H7 (cell line): ENCODE measurements at regions not wholly inside any gene's neighbourhood (a gene's known extent, or its start where the extent isn't known, plus 50 kb on each side); places are given as distances from the start of the nearest gene placed in this dataset.

Source experiments
- DNase-seq: peaks from one replicate; pipeline ENCODE4 v3.0.0; 2012
- H3K27me3 ChIP-seq: 2 replicates; pipeline ENCODE4 v1.6.0; 2011; ENCODE audit warnings: mild to moderate bottlenecking, low read length; ENCODE audit not compliant: control insufficient read depth, insufficient read depth
- H3K36me3 ChIP-seq: replicated peaks from 2 replicates; pipeline ENCODE4 v1.5.1; 2011; ENCODE audit warnings: low read length; ENCODE audit not compliant: control insufficient read depth, insufficient read depth
- H3K4me3 ChIP-seq: 2 replicates; pipeline ENCODE4 v1.5.1; 2011; ENCODE audit warnings: low read depth, mild to moderate bottlenecking, control low read depth, low read length, moderate library complexity; ENCODE audit not compliant: insufficient read depth

DNA sequence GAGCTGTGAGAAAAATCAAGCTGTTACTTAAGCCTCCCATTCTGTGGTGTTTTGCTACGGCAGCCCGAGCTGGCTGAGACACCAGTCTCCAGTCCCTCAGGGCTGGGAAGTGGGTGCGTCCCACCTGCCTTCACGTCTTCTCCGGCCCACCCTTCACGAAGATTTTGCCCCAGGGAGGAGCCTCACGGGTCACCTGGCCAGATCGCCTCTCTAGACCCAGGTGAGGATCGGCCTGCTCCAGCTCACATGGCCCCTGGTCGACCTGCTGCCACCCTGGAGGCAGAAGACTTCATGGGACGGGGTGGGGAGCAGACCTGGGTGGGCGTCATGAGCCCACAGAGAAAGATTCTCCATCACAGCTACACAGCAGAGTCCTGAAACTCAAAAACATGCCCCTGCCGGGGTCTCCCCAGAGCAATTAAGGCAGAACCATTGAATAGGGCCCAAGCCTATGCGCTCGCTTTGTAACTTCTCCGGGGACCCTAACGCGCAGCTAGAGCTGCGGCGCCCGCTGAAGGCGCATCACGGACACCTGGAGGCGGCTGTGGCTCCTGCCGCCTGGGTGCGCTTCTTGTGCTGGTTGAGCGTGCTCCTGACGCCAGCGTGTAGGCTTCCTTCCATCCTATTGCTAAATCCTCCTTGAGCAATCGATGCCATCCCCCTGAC lies 92.6 kb upstream of the ALDH1A3 start:
- Histone ChIP-seq H3K27me3 (no peaks in the 10 kb centered on the region), H3K4me3 (no peak overlapping the region), H3K36me3 (no peaks in the 10 kb centered on the region)
- DNase-seq: peak; percentile 33

DNA sequence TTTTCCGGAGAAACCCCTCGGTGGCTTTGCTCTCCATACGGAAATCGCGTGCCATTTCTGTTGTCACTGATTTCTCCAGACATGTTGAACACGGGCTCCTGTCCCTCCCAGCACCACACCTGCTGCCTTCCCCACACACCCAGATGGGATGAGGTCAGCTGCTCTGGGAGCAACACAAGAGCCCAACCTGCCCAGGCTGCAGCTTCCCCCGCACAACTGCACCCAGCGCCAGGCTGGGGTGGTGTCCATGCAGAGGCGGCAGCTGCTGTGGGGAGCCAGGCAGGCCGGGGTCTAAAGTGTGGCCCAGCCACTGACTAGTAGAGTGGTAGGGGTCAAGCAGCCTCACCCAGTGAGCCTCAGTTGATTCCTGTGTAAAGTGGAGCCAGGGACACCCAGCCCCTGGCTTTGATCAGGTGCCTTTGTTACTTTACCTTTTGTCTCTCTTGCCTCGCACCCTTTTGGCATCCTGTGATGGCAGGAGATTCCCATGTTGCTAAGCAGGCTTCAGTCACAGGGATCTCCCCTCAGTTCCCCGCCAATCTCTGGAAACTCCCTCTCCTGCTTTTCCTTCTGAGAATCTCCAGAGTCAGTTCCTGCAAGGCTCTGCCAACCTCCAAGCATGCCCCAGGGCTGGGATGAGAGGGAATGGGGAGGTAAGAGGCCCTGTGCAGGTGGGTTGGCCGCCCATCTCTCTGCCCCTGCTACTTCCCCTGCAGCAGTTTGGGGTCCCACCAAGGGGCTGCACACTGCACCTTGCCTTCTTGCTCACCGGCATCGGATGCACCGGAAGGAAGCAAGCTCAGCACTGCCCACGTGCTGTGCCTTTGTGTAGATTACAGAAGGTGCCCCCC lies 91.8 kb upstream of the ALDH1A3 start:
- Histone ChIP-seq H3K4me3 (no peak overlapping the region), H3K27me3 (no peaks in the 10 kb centered on the region), H3K36me3 (no peaks in the 10 kb centered on the region)
- peak; percentile 24 for DNase-seq

DNA sequence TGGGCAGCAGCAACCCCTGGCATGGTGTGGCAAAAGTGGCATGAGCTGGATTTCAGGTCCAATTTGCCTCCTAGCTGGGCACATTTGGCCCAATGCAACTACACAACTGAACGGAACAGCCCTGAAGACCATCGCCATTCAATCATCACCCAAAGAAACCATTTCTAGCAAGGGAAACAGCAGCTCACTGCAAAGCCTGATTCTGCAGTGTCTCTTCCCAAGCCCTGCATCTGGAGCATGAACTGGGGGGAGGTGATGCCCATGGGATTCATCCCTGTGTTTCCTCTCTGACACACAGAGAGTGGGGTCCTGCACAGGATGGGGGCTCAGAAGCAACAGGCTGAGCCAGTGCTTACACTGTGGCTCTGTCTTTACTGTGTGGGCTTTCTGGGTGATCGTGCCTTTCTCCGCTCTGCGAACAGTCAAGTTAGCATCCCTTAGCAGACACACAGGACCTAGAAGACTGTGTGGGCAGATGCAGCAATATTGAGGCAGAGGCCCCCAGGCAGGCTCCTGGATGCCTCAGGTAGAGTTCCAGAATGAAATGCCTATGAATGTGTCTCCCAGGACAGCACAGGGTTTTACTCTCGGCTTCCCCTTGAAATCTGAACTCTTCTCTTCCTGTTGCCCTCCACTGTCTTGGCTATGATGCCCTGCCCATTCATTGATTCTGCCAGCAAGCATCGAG lies 91.1 kb upstream of the ALDH1A3 start:
- H3K27me3 ChIP-seq: no peaks in the 10 kb centered on the region
- H3K4me3 ChIP-seq: no peak overlapping the region
- DNase-seq: no peak
- no peaks in the 10 kb centered on the region for H3K36me3 ChIP-seq

DNA sequence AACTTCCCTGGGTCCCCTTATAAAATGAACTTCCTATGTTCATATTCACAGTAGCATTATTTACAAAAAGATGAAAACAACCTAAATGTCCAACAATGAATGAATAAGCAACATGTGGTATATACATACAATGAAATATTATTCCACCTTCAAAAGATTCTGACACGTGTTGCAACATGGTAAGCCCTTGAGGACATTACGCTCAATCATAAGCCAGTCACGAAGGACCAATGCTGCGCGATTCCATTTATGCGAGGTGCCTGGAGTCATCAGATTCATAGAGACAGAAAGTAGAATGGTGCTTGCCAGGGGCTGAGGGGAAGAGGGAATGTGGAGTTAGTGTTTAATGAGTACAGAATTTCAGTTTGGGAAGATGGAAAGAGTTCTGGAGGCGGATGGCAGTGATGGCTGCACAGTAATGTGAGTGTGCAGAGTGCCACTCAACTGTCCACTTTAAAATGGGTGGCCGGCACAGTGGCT lies 88.8 kb upstream of the ALDH1A3 start:
- no peak overlapping the region for H3K4me3 ChIP-seq
- H3K27me3 ChIP-seq: no peaks in the 10 kb centered on the region
- no peaks in the 10 kb centered on the region for H3K36me3 ChIP-seq
- DNase-seq: no peak

DNA sequence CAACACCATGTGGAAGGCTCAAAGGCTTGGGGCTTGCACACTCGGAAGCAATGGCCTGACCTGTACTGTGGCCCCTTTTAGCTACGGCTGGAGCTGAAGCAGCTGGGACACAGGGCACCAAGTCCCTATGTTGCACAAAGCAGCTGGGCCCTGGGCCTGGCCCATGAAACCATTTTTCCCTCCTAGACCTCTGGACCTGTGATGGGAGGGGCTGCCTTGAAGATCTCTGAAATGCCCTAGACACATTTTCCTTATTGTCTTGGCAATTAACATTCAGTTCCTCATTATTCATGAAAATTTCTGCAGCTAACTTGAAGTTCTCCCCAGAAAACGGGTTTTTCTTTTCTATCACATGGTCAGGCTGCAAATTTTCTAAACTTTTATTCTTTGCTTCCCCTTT lies 85.6 kb upstream of the ALDH1A3 start:
- no peak for DNase-seq
- H3K36me3 ChIP-seq: no peaks in the 10 kb centered on the region
- no peaks in the 10 kb centered on the region for H3K27me3 ChIP-seq
- H3K4me3 ChIP-seq: no peak overlapping the region

DNA sequence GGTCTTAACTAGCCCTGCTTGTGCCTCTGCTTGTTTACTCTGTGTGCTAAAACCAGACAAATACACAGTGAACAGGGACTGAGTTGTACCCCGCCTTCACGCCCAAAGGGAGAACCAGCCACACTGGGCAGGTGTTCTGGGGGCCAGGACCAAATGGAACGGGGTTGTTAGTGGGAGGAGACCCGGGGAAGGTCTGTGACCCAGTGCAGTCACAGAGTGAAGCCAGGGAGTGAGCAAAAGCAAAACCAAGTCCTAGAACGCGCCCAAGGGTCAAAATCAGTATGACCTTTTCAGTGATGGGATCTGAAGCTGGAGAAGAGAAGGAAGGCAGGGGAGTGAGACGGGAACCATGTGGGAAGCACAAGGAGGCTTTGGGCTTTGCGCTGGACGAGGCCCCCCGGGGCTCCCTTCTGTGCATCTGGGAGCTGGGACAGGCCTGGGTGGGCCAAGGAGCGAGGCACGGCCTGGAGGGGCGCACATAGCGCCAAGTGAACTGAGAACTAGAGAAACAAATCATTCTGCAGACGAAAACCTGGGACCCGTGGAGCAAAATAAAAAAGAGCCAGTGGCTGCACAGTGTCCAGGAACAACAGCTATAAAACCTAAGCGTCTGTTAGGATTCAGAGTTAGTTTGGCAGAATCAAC lies 78.3 kb upstream of the ALDH1A3 start:
- H3K4me3 ChIP-seq: no peak overlapping the region
- no peaks in the 10 kb centered on the region for H3K36me3 ChIP-seq
- no peaks in the 10 kb centered on the region for H3K27me3 ChIP-seq
- DNase-seq: no peak

DNA sequence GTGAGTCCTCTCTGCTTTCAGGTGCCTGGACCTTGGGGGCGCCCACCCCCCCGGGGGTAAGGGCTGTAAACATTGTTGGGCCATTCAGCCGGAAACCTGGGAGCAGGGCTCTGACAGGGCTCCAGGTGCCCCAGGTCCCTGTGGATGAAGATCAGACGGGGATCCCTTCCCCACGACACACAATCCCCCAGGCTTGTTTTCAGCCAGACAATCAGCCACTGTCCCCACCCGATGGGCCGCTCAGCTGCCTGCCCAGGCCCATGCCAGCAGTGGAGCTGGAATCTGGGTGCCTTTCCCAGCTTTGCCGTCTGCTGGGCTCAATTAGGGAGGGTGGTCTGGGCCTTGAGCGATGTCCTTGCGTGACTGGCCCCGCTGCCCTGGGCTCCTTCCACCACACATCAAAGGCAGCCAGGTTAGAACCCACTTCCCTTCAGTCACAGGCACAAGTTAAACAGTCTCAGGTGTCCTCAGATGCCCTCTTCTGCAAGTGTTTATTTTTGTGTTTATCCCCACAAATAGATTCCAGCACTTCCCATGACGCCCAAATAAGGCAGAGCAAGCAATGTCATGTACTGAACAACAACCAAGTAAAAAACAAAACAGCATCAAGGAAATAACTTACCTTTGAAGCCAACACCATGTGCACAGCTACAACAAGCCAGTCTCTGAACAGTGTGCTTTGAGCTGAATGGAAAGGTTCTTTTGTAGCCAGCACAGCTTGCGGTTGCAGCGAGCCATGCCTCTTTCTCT lies 77.0 kb upstream of the ALDH1A3 start:
- no peaks in the 10 kb centered on the region for H3K27me3 ChIP-seq
- H3K36me3 ChIP-seq: no peaks in the 10 kb centered on the region
- DNase-seq: peak; percentile 24
- H3K4me3 ChIP-seq: no peak overlapping the region

DNA sequence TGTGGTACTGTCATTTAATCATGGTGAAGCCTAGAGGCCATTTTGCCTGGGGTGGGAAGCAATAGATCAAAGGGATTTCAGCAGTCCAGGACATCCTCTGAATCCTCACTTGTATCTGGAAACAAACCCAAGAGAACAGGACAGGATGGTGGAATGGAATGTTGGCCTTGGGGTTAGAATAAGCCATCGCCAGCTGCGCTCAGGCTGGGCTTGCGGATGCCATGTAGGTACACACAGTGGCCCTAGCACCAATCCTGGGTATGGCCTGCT lies 76.5 kb upstream of the ALDH1A3 start:
- Histone ChIP-seq H3K36me3 (no peaks in the 10 kb centered on the region), H3K27me3 (no peaks in the 10 kb centered on the region), H3K4me3 (no peak overlapping the region)
- no peak for DNase-seq

DNA sequence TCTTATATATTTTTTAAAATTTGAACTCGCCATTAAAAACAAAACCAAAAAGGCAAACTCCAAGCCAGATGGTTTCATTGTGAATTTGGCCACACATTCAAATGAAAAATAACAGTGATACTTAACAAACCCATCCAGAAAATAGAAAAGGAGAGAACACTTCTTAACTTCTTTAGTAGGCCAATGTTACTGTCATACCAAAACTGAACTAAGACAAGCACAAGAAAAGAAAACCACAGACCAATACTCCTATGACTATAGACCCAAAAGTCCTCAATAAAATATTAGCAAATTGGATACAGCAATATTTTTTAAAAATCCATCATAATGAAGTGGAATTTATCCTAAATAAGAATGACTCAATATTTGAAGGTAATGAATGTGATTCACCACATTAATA lies 73.5 kb upstream of the ALDH1A3 start:
- H3K36me3 ChIP-seq: no peaks in the 10 kb centered on the region
- no peaks in the 10 kb centered on the region for H3K27me3 ChIP-seq
- DNase-seq: no peak
- no peak overlapping the region for H3K4me3 ChIP-seq

DNA sequence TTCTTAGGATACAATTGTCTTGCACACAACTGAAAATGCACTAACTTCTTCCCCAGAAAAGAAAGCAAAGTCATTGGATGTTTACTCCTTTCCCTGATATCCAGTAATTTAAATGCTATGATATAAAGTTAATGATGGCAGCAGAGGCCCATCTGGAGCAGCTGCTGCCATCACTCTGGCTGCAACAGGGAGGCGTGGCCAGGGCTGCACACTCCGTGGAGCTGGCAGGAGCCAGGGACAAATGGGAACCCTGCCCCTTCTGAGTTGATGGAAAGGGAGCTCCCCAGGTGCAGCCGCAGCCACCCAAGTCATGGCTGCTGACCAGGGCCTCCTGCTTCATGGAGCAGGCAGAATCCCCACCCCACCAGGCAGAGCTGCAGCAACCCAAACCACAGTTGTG lies 72.6 kb upstream of the ALDH1A3 start:
- no peak overlapping the region for H3K4me3 ChIP-seq
- no peaks in the 10 kb centered on the region for H3K27me3 ChIP-seq
- DNase-seq: no peak
- no peaks in the 10 kb centered on the region for H3K36me3 ChIP-seq

DNA sequence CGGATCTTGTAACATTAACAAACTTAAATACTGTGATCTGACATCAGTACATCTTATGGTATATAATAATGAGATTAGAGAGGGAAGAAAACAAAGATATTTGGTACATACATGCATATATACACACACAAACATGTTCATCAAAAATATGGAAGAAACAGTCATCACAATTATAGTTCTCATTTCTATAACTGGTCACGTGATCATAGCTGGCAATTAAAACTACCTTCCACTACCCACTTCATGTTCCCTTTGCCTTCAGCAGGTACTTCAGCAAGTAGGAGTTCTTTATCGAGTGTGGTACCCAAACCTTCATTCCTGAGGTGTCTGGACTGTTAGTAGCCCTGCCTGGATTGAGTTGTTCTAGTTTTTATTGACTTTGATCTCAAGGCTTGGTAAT lies 70.9 kb upstream of the ALDH1A3 start:
- H3K4me3 ChIP-seq: no peak overlapping the region
- H3K36me3 ChIP-seq: no peaks in the 10 kb centered on the region
- DNase-seq: no peak
- no peaks in the 10 kb centered on the region for H3K27me3 ChIP-seq

DNA sequence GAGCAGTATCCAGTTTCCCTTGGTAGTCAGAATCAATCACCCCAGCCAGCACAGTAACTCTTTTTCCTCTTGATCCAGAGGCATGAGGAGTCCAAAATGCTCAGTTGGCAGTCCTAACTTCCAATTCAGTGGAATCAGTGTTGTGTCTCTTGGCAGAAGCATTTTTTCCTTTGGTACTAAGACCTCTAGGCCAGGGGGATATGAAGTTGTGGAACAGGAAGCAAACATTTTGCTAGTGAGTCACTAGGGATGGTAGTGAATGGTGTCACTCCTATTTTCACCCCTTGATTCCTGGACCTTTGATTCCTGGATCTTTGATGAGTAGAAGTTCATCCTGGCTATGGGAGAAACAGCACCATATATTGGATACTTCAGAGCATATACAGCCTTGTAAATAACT lies 70.5 kb upstream of the ALDH1A3 start:
- Histone ChIP-seq H3K36me3 (no peaks in the 10 kb centered on the region), H3K4me3 (no peak overlapping the region), H3K27me3 (no peaks in the 10 kb centered on the region)
- DNase-seq: no peak

DNA sequence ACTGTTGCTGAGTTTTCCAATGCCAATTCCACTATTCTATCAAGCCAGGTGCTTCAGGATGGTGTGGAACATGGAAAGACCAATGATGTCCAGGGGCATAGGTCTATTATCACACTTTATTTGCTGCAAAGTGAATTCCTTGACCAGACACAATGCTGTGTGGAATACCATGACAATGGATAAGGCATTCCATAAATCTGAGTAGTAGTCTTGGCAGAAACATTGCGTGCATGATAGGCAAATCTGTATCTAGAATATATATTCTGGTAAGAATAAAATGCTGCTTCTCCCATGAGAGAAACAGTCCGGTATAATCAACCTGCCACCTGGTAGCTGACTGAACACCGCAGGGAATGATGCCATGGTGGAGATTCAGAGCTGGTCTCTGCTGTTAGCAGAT lies 70.0 kb upstream of the ALDH1A3 start:
- DNase-seq: no peak
- H3K36me3 ChIP-seq: no peaks in the 10 kb centered on the region
- H3K27me3 ChIP-seq: no peaks in the 10 kb centered on the region
- no peak overlapping the region for H3K4me3 ChIP-seq

DNA sequence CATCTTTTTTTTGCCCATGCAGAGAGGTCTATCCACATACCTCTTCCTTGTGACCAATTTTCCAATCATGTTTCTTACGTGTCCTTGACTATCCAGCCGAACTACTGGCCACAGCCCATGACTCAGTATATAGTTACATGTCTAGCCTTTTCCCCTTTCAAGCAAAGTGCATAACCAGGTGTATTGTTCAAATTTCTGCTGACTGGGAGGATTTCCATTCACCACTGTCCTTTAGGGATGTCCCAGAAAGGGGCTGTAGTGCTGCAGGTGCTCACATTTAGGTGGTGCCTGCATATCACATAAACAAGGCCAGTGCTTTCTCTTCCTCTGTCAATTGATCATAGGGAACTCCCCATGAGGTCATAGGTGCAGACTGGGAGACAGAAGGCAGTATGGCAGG lies 69.4 kb upstream of the ALDH1A3 start:
- H3K36me3 ChIP-seq: no peaks in the 10 kb centered on the region
- no peaks in the 10 kb centered on the region for H3K27me3 ChIP-seq
- DNase-seq: no peak

More for the DNA sequence above, 69.4 kb upstream of the ALDH1A3 start:
- no peak overlapping the region for H3K4me3 ChIP-seq
